Fibroblast of lung (primary cell): ENCODE measurements at regions not wholly inside any gene's neighbourhood (a gene's known extent, or its start where the extent isn't known, plus 50 kb on each side); places are given as distances from the start of the nearest gene placed in this dataset.

Source experiments
- DNase-seq, 2 donors: peaks; one replicate each; pipeline versions ENCODE4 v3.0.0 to v3.0.0-alpha.2; 2010; ENCODE audit warnings: low read depth in 2 of 2
- H2AFZ ChIP-seq: 2 replicates; pipeline ENCODE4 v1.5.1; 2012; ENCODE audit warnings: low read length, control low read depth, inconsistent platforms
- H3K27ac ChIP-seq: 2 replicates; pipeline ENCODE4 v1.5.1; 2011; ENCODE audit warnings: low read length, control low read depth; ENCODE audit not compliant: insufficient read depth
- H3K27me3 ChIP-seq: 2 replicates; pipeline ENCODE4 v1.5.1; 2011; ENCODE audit warnings: mild to moderate bottlenecking, low read length; ENCODE audit not compliant: control insufficient read depth, insufficient read depth
- H3K36me3 ChIP-seq: 2 replicates; pipeline ENCODE4 v1.5.1; 2011; ENCODE audit warnings: low read length; ENCODE audit not compliant: control insufficient read depth, insufficient read depth
- H3K4me1 ChIP-seq: 2 replicates; pipeline ENCODE4 v1.5.1; 2011; ENCODE audit warnings: low read length; ENCODE audit not compliant: control insufficient read depth, insufficient read depth; ENCODE audit errors: extremely low read depth
- H3K4me2 ChIP-seq: 2 replicates; pipeline ENCODE4 v1.5.1; 2011; ENCODE audit warnings: low read length, control low read depth; ENCODE audit not compliant: insufficient read depth; ENCODE audit errors: extremely low read depth
- H3K4me3 ChIP-seq, 4 experiments: fragments of 200-600 bp in 1 of 4; sonication (generic) in 1 of 4; replicated peaks in 1 of 4; 2 replicates each; pipeline ENCODE4 v1.5.1; 2011 to 2016; ENCODE audit warnings: low read length in 4 of 4, low read depth in 3 of 4, mild to moderate bottlenecking in 3 of 4, control low read depth in 2 of 4, inconsistent platforms in 1 of 4, mixed read lengths in 1 of 4; ENCODE audit not compliant: insufficient read depth in 1 of 4; ENCODE audit errors: control extremely low read depth in 1 of 4
- H3K79me2 ChIP-seq: 2 replicates; pipeline ENCODE4 v1.5.1; 2012; ENCODE audit warnings: mild to moderate bottlenecking, low read length, inconsistent platforms; ENCODE audit not compliant: control insufficient read depth, insufficient read depth
- H3K9ac ChIP-seq: 2 replicates; pipeline ENCODE4 v1.5.1; 2011; ENCODE audit warnings: mild to moderate bottlenecking, low read length, control low read depth; ENCODE audit not compliant: insufficient read depth
- H3K9me3 ChIP-seq: 2 replicates; pipeline ENCODE4 v1.5.1; 2012; ENCODE audit warnings: low read depth, low read length; ENCODE audit not compliant: control insufficient read depth, insufficient read depth
- H4K20me1 ChIP-seq: 2 replicates; pipeline ENCODE4 v1.5.1; 2011; ENCODE audit warnings: low read length; ENCODE audit not compliant: control insufficient read depth, insufficient read depth; ENCODE audit errors: extremely low read depth
- EZH2 ChIP-seq: IDR thresholded peaks from 2 replicates; pipeline ENCODE4 v1.5.1; 2012; ENCODE audit warnings: low read length, control low read depth, mild to moderate bottlenecking; ENCODE audit errors: missing control alignments
- TF ChIP-seq, protein P1 (sequence below), 2 donors: IDR thresholded peaks in 1 of 2; conservative IDR thresholded peaks in 1 of 2; 1 replicate in 1 of 2; 2 replicates in 1 of 2; pipeline ENCODE4 v1.5.1; 2011 to 2012; ENCODE audit warnings: low read length in 2 of 2, control low read depth in 1 of 2, inconsistent platforms in 1 of 2, low read depth in 1 of 2, mild to moderate bottlenecking in 1 of 2

DNA sequence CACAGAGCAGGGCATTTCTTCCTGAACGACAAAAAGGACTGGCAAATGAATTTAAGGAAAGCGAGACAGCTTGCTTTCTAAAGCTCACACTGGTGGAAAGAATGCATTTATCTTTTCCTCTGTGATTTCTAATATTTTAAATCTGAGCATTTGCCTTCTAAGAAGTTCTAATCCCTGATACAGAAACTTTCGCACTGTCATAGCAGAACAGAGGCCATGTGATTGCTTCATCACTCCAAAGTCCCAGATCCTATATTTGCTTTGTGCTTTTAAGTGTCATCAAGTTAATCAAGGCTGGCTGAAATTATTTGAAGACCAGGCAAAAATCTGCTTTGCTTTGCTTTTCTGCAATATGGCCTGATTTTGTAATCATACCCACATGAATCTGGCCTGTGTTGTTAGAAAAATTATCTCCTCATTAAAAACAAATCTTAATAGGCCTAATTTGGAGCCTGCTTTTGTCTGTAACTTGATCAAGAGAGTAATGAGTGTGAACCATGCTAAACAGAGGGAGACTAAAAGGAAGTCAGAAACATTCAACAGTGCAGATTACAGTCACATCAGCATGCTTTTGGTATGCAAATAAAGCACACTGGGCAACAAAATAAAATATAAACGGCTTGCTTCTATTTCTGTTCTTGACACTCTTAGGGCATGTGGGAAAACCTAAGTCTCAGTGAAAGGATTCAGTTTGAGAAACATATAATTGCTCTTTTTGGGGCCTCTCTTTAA is 178.2 kb upstream of the ADAMTS9 start:
- TF ChIP-seq, protein P1, sequence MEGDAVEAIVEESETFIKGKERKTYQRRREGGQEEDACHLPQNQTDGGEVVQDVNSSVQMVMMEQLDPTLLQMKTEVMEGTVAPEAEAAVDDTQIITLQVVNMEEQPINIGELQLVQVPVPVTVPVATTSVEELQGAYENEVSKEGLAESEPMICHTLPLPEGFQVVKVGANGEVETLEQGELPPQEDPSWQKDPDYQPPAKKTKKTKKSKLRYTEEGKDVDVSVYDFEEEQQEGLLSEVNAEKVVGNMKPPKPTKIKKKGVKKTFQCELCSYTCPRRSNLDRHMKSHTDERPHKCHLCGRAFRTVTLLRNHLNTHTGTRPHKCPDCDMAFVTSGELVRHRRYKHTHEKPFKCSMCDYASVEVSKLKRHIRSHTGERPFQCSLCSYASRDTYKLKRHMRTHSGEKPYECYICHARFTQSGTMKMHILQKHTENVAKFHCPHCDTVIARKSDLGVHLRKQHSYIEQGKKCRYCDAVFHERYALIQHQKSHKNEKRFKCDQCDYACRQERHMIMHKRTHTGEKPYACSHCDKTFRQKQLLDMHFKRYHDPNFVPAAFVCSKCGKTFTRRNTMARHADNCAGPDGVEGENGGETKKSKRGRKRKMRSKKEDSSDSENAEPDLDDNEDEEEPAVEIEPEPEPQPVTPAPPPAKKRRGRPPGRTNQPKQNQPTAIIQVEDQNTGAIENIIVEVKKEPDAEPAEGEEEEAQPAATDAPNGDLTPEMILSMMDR (conservative IDR thresholded peaks at IDR 0.05 in 1 of 2, IDR thresholded peaks at IDR 0.05 in 1 of 2; ENCODE audit: low read depth in 1 of 2, low read length in 2 of 2) = no peak
- no peak for TF ChIP-seq EZH2
- Histone ChIP-seq H3K36me3 (no peaks in the 10 kb centered on the region), H3K27me3 (no peaks in the 10 kb centered on the region), H3K9ac (no peak overlapping the region), H2AFZ (no peak overlapping the region), H4K20me1 (no peaks in the 10 kb centered on the region), H3K4me1 (no peaks in the 10 kb centered on the region), H3K27ac (no peak overlapping the region), H3K4me2 (no peak overlapping the region), H3K79me2 (no peaks in the 10 kb centered on the region), H3K9me3 (no peaks in the 10 kb centered on the region), H3K4me3 (no peak overlapping the region)
- DNase-seq = no peak

DNA sequence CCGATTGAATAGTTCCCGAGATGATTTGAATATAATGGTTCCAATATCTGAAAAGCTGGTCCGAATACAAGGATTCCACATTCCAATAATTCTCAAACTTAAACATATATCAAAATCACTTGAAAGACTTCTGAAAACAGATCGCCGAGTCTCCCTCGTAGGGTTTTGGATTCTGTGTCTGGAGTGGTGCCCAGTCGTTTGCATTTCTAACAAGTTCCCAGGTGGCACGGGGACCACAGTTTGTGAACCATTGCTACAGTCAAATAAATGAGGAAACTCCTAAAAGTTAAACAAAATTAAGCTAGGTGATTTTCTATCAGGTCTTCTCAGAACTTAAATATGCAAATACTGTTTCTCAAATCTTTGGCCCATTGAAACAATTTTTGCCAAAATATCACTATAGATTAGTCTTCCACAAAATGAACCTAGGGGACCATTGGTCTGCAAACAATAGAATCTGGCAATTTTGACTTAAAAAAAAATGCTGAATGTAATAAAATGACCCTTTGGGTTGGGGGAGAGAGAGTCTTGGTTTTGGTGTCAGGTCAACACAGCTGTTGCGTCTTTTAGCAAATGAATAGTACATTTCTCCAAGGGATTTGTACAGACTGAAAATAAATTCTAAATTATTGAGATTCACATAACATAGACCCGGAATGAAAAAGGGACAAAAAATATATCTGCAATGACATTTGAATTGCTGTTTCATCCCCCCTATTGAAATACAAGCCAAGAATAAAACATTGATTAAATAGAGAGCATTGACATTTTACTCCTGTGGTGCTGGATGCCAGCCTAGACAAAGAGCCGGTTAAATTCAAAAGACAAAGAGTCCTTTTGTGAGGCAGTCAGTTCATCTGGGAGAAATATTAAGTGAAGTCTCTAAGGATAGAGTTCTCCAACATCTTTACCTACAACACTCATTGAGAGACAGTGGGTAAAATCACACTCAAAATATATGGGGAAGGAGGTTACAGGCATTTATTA is 175.7 kb upstream of the ADAMTS9 start:
- no peaks in the 10 kb centered on the region for H3K9me3 ChIP-seq
- no peak for DNase-seq
- H2AFZ ChIP-seq = no peak overlapping the region
- no peaks in the 10 kb centered on the region for H3K79me2 ChIP-seq
- no peaks in the 10 kb centered on the region for H3K4me1 ChIP-seq
- H3K4me3 ChIP-seq = no peak overlapping the region
- H3K27ac ChIP-seq = no peak overlapping the region
- H3K27me3 ChIP-seq = no peaks in the 10 kb centered on the region
- H4K20me1 ChIP-seq = no peaks in the 10 kb centered on the region
- H3K4me2 ChIP-seq = no peak overlapping the region
- no peaks in the 10 kb centered on the region for H3K36me3 ChIP-seq
- TF ChIP-seq, protein P1 (conservative IDR thresholded peaks at IDR 0.05 in 1 of 2, IDR thresholded peaks at IDR 0.05 in 1 of 2; ENCODE audit: low read depth in 1 of 2, low read length in 2 of 2) = no peak
- no peak for TF ChIP-seq EZH2
- no peak overlapping the region for H3K9ac ChIP-seq

DNA sequence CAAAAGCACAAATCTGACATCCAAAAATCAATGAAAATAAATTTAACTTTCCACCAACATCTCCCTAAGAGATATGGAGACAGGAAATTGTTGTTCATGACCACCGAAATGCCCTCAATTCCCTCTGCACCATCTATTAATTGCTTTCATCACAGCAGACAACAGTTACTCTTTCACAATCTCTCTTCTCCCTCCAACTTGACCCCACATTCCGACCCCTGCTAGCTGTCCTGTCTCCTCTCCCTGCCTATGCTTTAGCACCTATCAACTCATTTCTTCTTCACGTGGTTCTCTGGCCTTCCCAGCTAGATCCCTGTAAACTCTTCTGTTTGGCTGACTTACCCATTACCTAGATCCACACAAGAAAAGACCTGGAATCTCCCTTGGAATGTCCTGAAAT is 173.9 kb upstream of the ADAMTS9 start:
- H3K36me3 ChIP-seq = no peaks in the 10 kb centered on the region
- no peak overlapping the region for H3K4me3 ChIP-seq
- H3K27ac ChIP-seq = no peak overlapping the region
- H3K4me1 ChIP-seq = no peaks in the 10 kb centered on the region
- H3K9me3 ChIP-seq = no peaks in the 10 kb centered on the region
- H3K4me2 ChIP-seq = no peak overlapping the region
- no peaks in the 10 kb centered on the region for H4K20me1 ChIP-seq
- H2AFZ ChIP-seq = no peak overlapping the region
- H3K27me3 ChIP-seq = no peaks in the 10 kb centered on the region
- no peak for TF ChIP-seq EZH2
- TF ChIP-seq, protein P1 (conservative IDR thresholded peaks at IDR 0.05 in 1 of 2, IDR thresholded peaks at IDR 0.05 in 1 of 2; ENCODE audit: low read depth in 1 of 2, low read length in 2 of 2) = no peak
- H3K9ac ChIP-seq = no peak overlapping the region
- no peak for DNase-seq
- H3K79me2 ChIP-seq = no peaks in the 10 kb centered on the region
